DMS53 (cell line): ENCODE measurements at regions not wholly inside any gene's neighbourhood (a gene's known extent, or its start where the extent isn't known, plus 50 kb on each side); places are given as distances from the start of the nearest gene placed in this dataset.
"Not testable (repeated sequence)": the region's sequence is repeated elsewhere in the genome, so short reads cannot be mapped to it uniquely, and the experiment has no call there.

Experiments used
- DNase-seq: peaks from one replicate; lab custom pipeline; 2025; lab: John Stamatoyannopoulos, UW

GRCh38 chr2:164024396-164024795, 288.6 kb upstream of the FIGN start:
- DNase-seq: no peak

- DNase-seq: no peak
These were observed 288.1 kb upstream of the FIGN start for GRCh38 chr2:164023896-164024295.

- no peak for DNase-seq
These were observed 279.7 kb upstream of the FIGN start for GRCh38 chr2:164015328-164016123.

- no peak for DNase-seq
These were observed 279.0 kb upstream of the FIGN start for GRCh38 chr2:164014791-164015190.

GRCh38 chr2:164014068-164014731, 278.4 kb upstream of the FIGN start:
- DNase-seq: no peak

GRCh38 chr2:164012581-164012980, 276.8 kb upstream of the FIGN start:
- DNase-seq: no peak

- DNase-seq: peak; percentile 37
These were observed 274.0 kb upstream of the FIGN start for GRCh38 chr2:164009756-164010337.

- DNase-seq: no peak
These were observed 272.9 kb upstream of the FIGN start for GRCh38 chr2:164008752-164009151.

- no peak for DNase-seq
These were observed 270.9 kb upstream of the FIGN start for GRCh38 chr2:164006704-164007103.

GRCh38 chr2:164000176-164000575, 264.4 kb upstream of the FIGN start:
- DNase-seq: no peak

- DNase-seq: no peak
These were observed 261.7 kb upstream of the FIGN start for GRCh38 chr2:163997466-163997865.

- no peak for DNase-seq
These were observed 254.7 kb upstream of the FIGN start for GRCh38 chr2:163990541-163990940.

- no peak for DNase-seq
These were observed 254.3 kb upstream of the FIGN start for GRCh38 chr2:163990101-163990500.

- no peak for DNase-seq
These were observed 251.6 kb upstream of the FIGN start for GRCh38 chr2:163987175-163987940.

- DNase-seq: no peak
These were observed 249.2 kb upstream of the FIGN start for GRCh38 chr2:163984986-163985385.

GRCh38 chr2:163983911-163984310, 248.1 kb upstream of the FIGN start:
- DNase-seq: peak; percentile 10

- DNase-seq: no peak
These were observed 247.1 kb upstream of the FIGN start for GRCh38 chr2:163982938-163983337.

GRCh38 chr2:163974766-163975165, 239.0 kb upstream of the FIGN start:
- DNase-seq: no peak

- no peak for DNase-seq
These were observed 234.4 kb upstream of the FIGN start for GRCh38 chr2:163970058-163970813.

- not testable (repeated sequence) for DNase-seq
These were observed 228.5 kb upstream of the FIGN start for GRCh38 chr2:163964278-163964677.

- no peak for DNase-seq
These were observed 217.6 kb upstream of the FIGN start for GRCh38 chr2:163953390-163953907.
